Uterus (tissue), 3 donors: ENCODE measurements at regions not wholly inside any gene's neighbourhood (a gene's known extent, or its start where the extent isn't known, plus 50 kb on each side); places are given as distances from the start of the nearest gene placed in this dataset.
A peak's percentile ranks its signal among the peaks of the same experiment; 100 is the strongest.

Source experiments
- DNase-seq, 2 donors: peaks; one replicate each; pipeline ENCODE4 v3.0.0-alpha.2; 2019 to 2020
- H3K27ac ChIP-seq, 2 donors: fragments of 200-600 bp; sonication (generic); 1 replicate in 1 of 2; 2 replicates in 1 of 2; pipeline ENCODE4 v1.5.1; 2016 to 2018
- H3K27me3 ChIP-seq, 2 donors: fragments of 200-600 bp; sonication (generic); one replicate each; pipeline ENCODE4 v1.5.1; 2018 to 2019; ENCODE audit warnings: control low read depth in 1 of 2
- H3K36me3 ChIP-seq, 2 donors: fragments of 200-600 bp; sonication (generic); one replicate each; pipeline ENCODE4 v1.5.1; 2019; ENCODE audit warnings: control low read depth in 1 of 2
- H3K4me1 ChIP-seq, 2 donors: fragments of 200-600 bp; sonication (generic); one replicate each; pipeline ENCODE4 v1.5.1; 2018 to 2019; ENCODE audit warnings: control low read depth in 1 of 2
- H3K4me3 ChIP-seq, 2 donors: fragments of 200-600 bp; sonication (generic); 1 replicate in 1 of 2; 2 replicates in 1 of 2; pipeline ENCODE4 v1.5.1; 2018 to 2019; ENCODE audit warnings: mild to moderate bottlenecking in 1 of 2
- H3K9me3 ChIP-seq, 2 donors: fragments of 200-600 bp; sonication (generic); one replicate each; pipeline ENCODE4 v1.5.1; 2019; ENCODE audit warnings: control low read depth in 1 of 2
- CTCF ChIP-seq, 4 experiments: fragments of 200-600 bp in 2 of 4; fragments of 450-650 bp in 2 of 4; sonication (generic) in 2 of 4; IDR thresholded peaks; one replicate each; pipeline ENCODE4 v1.5.1; 2016 to 2019; ENCODE audit warnings: antibody characterized with exemption in 4 of 4, mild to moderate bottlenecking in 2 of 4, moderate library complexity in 1 of 4
- POLR2A ChIP-seq, 2 donors: fragments of 450-650 bp; IDR thresholded peaks; one replicate each; pipeline ENCODE4 v1.6.1; 2016; ENCODE audit warnings: antibody characterized with exemption in 2 of 2, mild to moderate bottlenecking in 1 of 2, moderate library complexity in 1 of 2
- intact Hi-C: fragments of 100-400 bp; cut with DNase I; formaldehyde crosslinking; loops from one replicate; pipeline ENCODE4 v1.15.1; 2023; ENCODE audit warnings: low total_unique reads
- donor health status: DM: yes; HTN: yes; CAD: no.

DNA sequence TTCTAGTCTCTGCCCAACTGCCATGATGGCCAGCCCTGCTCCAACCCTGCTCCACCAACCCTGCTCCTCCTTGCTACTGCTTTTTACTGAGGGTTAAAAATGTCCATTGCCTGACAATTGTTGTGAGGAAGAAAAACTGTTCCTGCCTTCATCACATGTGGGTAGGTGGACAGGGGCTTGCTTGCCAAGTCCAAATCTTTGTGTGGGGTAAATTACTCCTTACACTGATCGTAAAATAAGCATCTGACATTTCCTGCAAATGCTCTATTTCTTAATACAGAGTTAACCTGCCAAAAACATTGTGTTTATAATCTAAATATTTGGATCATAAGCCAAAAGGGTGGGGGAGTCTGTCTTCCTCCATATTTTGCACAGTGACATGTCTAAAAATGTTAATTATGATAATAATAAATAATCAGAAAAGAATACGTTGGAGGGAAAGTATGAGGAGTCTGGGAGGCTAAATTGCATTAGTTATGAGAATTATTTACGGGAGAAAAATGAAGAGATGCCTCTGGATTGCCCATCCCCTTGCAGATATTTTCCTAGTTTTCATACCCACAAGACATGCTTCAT lies 242.5 kb upstream of the TBL1XR1 start:
- H3K27me3 ChIP-seq = no peaks in the 10 kb centered on the region
- intact Hi-C loops = no loop called here
- no peaks in the 10 kb centered on the region for H3K9me3 ChIP-seq
- peak; percentile 35 to 36 for DNase-seq
- no peak overlapping the region for H3K4me3 ChIP-seq
- peak overlapping the region; percentile 43 to 79 for H3K27ac ChIP-seq
- H3K36me3 ChIP-seq = no peaks in the 10 kb centered on the region
- no peak for TF ChIP-seq POLR2A (IDR thresholded peaks at IDR 0.05)
- TF ChIP-seq CTCF (IDR thresholded peaks at IDR 0.05) = no peak
- no peaks in the 10 kb centered on the region for H3K4me1 ChIP-seq

DNA sequence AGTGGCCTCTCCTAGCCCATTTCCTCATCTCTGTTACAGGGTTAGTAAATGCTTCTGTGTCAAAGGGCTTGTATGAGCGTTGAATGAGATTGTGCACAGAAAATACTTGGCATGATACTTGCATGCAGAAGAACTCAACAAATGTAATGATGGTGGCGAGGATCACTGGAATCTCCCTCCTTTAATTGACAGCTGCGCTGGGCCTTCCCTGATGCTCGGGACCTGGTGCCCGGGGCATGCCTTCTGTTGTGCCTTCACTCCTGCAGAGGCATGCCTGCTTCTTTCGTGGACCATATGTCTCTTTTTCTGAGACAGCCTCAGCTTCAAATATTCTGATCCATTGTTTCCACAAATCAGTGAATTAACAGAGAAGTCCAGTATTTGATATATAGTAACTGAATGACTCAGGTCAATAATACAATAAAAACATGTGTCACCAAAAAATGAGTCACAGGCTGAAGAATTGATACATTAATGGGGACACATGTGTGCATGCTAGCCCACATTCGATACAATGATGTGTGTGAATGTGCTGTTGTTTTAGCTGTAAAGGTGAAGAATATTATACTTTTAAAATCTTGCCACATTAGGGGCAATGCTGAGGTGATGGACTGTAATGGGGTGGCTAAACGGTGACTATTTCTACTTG lies 243.3 kb upstream of the TBL1XR1 start:
- H3K27me3 ChIP-seq = no peaks in the 10 kb centered on the region
- peak overlapping the region; percentile 43 to 79 for H3K27ac ChIP-seq
- intact Hi-C loops = no loop called here
- H3K36me3 ChIP-seq = no peaks in the 10 kb centered on the region
- H3K9me3 ChIP-seq = no peaks in the 10 kb centered on the region
- H3K4me3 ChIP-seq = no peak overlapping the region
- no peak for DNase-seq
- no peaks in the 10 kb centered on the region for H3K4me1 ChIP-seq
- TF ChIP-seq POLR2A (IDR thresholded peaks at IDR 0.05) = no peak
- no peak for TF ChIP-seq CTCF (IDR thresholded peaks at IDR 0.05)

DNA sequence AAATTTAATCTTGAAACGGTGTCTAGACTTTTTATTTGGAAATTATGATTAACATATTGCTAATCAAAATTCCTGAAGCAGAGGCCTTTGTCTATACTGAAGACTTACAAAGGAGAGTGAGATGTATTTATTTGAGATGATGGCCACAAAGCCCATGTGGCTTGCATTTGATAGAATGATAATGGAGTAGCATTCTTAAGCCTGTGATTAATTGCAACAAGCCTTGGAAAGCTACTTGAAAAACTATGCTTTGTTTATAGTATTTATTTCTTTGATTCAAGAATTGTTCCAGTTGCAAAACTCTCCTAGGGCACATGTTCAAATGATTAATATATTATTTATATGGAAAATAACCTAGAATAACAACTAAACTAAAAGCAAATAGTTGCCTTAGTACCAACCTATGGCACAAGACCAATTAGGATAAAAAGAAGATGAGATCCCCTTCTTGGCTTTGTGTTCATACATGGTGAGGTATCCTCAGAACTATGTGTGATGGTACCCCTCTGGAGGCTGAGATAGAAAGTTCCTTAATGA lies 244.1 kb upstream of the TBL1XR1 start:
- TF ChIP-seq CTCF (IDR thresholded peaks at IDR 0.05) (no peak), POLR2A (IDR thresholded peaks at IDR 0.05) (no peak)
- Histone ChIP-seq H3K27me3 (no peaks in the 10 kb centered on the region), H3K4me3 (peak overlapping the region in 1 of 2 donors; percentile 14), H3K36me3 (no peaks in the 10 kb centered on the region), H3K27ac (peak overlapping the region; percentile 79 to 82), H3K9me3 (no peaks in the 10 kb centered on the region), H3K4me1 (no peaks in the 10 kb centered on the region)
- no peak for DNase-seq
- intact Hi-C loops = no loop called here

GRCh38 chr3:177441813-177442646 lies 244.7 kb upstream of the TBL1XR1 start:
- no peak for TF ChIP-seq CTCF (IDR thresholded peaks at IDR 0.05)
- TF ChIP-seq POLR2A (IDR thresholded peaks at IDR 0.05) = no peak
- peak; percentile 57 to 58 for DNase-seq
- H3K9me3 ChIP-seq = no peaks in the 10 kb centered on the region
- H3K4me3 ChIP-seq = peak overlapping the region; percentile 13 to 14
- no peaks in the 10 kb centered on the region for H3K4me1 ChIP-seq
- H3K27ac ChIP-seq = peak overlapping the region; percentile 79 to 82
- intact Hi-C loops = no loop called here
- no peaks in the 10 kb centered on the region for H3K36me3 ChIP-seq
- no peaks in the 10 kb centered on the region for H3K27me3 ChIP-seq

DNA sequence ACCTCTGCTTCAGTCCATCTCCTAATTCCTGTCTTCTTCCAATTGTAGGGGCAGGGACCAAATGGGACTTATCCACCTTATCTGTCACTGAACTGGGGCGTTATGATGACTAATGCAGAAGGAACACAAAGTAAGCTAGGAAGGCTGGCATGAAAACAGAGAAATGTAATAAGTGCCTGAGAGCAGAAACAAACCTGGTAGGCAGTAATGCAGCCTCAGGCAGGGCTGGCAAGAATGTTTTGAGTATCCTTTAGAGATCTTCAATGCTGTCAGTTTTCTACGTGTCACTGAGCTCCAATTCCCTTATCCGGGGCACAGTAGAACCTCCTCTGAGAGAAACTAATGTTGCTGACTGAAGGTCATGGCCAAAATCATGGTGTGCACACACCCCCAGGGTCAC lies 246.2 kb upstream of the TBL1XR1 start:
- no peak for TF ChIP-seq CTCF (IDR thresholded peaks at IDR 0.05)
- no peak for TF ChIP-seq POLR2A (IDR thresholded peaks at IDR 0.05)
- Histone ChIP-seq H3K27me3 (no peaks in the 10 kb centered on the region), H3K9me3 (no peaks in the 10 kb centered on the region), H3K27ac (peak overlapping the region; percentile 79 to 82), H3K4me3 (no peak overlapping the region), H3K4me1 (no peaks in the 10 kb centered on the region), H3K36me3 (no peaks in the 10 kb centered on the region)
- intact Hi-C loops = no loop called here
- DNase-seq = no peak
